ENCODE measurements at regions not wholly inside any gene's neighbourhood (a gene's known extent, or its start where the extent isn't known, plus 50 kb on each side); places are given as distances from the start of the nearest gene placed in this dataset.

DNA sequence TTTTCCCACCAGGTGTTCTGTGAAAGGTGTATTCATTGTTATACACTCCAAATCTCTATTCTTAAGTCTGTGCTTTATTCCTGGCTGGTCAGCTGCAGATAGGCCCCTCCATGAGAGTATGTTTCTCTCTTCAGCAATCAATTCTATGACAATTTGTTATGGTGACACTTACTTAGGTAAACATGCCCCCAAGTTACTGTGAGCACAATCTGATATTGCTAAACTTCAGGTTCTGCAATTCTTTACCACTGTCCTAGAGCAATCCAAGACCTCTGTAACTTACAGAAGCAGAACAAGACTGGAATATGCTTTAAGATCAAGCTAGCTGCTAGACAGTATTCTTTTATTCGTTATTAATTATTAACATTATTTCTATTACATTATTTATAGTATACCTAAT is 391.9 kb downstream of the FRK start:
- H3K79me2 ChIP-seq (ENCODE audit: insufficient read depth, low read length) = no peaks in the 10 kb centered on the region
- peaks cover 14% of the 10 kb centered on the region; the same call in 1 of the 2 replicates for H3K27me3 ChIP-seq (ENCODE audit: insufficient read depth, low read length)
- BruUV-seq (replicated peaks) = no TSS peak
- intact Hi-C loops (cut with micrococcal nuclease) = no loop called here
- no peaks in the 10 kb centered on the region for H4K20me1 ChIP-seq (ENCODE audit: insufficient read depth)
- no peak overlapping the region for H3K4me3 ChIP-seq (replicated peaks in 1 of 2; ENCODE audit: low read depth in 1 of 2, low read length in 2 of 2)
- no peaks in the 10 kb centered on the region for H3K9me3 ChIP-seq (ENCODE audit: control insufficient read depth in 1 of 2, insufficient read depth in 1 of 2, low read depth in 1 of 2, low read length in 2 of 2)
- ChIA-PET POLR2A (no interaction called here), CTCF (no interaction called here), RAD21 (ENCODE audit: low non-redundant PET in 1 of 2, low total read pairs in 2 of 2, uncharacterized antibody in 2 of 2, unreplicated experiment in 2 of 2) (no interaction called here)
- H3K4me1 ChIP-seq (ENCODE audit: control insufficient read depth in 1 of 2, insufficient read depth in 2 of 2, low read length in 2 of 2) = no peaks in the 10 kb centered on the region
- no peak overlapping the region for H3K9ac ChIP-seq (ENCODE audit: low read length)
- no peak overlapping the region for H3K4me2 ChIP-seq (ENCODE audit: low read length)
- DNase-seq (ENCODE audit: low read depth, low spot score) = no peak
- TF ChIP-seq FOSL1 (IDR thresholded peaks at IDR 0.05; ENCODE audit: low read depth) (no peak), TCF7L2 (IDR thresholded peaks at IDR 0.05; ENCODE audit: borderline replicate concordance, extremely low read depth, insufficient read depth, insufficient read length) (no peak), EGR1 (IDR thresholded peaks at IDR 0.05; ENCODE audit: low read depth) (no peak), POLR2AphosphoS5 (IDR thresholded peaks at IDR 0.05; ENCODE audit: low read depth, low read length) (no peak)
- TF ChIP-seq, protein P1, sequence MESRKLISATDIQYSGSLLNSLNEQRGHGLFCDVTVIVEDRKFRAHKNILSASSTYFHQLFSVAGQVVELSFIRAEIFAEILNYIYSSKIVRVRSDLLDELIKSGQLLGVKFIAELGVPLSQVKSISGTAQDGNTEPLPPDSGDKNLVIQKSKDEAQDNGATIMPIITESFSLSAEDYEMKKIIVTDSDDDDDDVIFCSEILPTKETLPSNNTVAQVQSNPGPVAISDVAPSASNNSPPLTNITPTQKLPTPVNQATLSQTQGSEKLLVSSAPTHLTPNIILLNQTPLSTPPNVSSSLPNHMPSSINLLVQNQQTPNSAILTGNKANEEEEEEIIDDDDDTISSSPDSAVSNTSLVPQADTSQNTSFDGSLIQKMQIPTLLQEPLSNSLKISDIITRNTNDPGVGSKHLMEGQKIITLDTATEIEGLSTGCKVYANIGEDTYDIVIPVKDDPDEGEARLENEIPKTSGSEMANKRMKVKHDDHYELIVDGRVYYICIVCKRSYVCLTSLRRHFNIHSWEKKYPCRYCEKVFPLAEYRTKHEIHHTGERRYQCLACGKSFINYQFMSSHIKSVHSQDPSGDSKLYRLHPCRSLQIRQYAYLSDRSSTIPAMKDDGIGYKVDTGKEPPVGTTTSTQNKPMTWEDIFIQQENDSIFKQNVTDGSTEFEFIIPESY (IDR thresholded peaks at IDR 0.05; ENCODE audit: extremely low read depth, insufficient replicate concordance, low read length) = no peak
- ATAC-seq = no peak
- H3K27ac ChIP-seq (ENCODE audit: low read depth, low read length) = no peak overlapping the region
- no peak overlapping the region for H2AFZ ChIP-seq (ENCODE audit: low read depth, low read length, poor library complexity, severe bottlenecking)
- H3K36me3 ChIP-seq (ENCODE audit: control insufficient read depth in 1 of 2, insufficient read depth in 2 of 2, low read length in 2 of 2) = no peaks in the 10 kb centered on the region
- no peaks in the 10 kb centered on the region for H3K9me2 ChIP-seq (ENCODE audit: insufficient read depth)

DNA sequence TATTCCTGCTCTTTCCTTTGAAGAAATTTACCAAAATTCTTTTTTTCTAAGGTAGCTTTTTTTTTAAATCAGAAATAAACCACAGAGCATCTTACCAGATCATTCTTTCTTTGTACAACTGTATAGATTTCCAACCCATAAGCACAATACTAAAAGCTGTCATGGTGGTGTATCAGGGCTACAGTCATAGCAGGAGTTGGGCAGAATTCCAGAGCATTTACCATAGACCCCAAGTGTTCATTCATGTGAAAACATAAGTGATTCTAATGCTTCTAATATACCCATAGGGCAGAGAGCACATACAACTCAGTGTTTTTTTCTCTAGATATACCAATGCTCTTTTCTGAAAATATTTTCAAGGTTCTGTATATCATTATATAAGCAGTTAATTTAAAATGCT is 392.5 kb downstream of the FRK start:
- H3K36me3 ChIP-seq (ENCODE audit: control insufficient read depth in 1 of 2, insufficient read depth in 2 of 2, low read length in 2 of 2) = no peaks in the 10 kb centered on the region
- intact Hi-C loops (cut with micrococcal nuclease) = no loop called here
- H3K9me2 ChIP-seq (ENCODE audit: insufficient read depth) = no peaks in the 10 kb centered on the region
- H4K20me1 ChIP-seq (ENCODE audit: insufficient read depth) = no peaks in the 10 kb centered on the region
- ATAC-seq (no peak), DNase-seq (ENCODE audit: low read depth, low spot score) (no peak)
- ChIA-PET POLR2A (no interaction called here), CTCF (no interaction called here), RAD21 (ENCODE audit: low non-redundant PET in 1 of 2, low total read pairs in 2 of 2, uncharacterized antibody in 2 of 2, unreplicated experiment in 2 of 2) (no interaction called here)
- H3K9me3 ChIP-seq (ENCODE audit: control insufficient read depth in 1 of 2, insufficient read depth in 1 of 2, low read depth in 1 of 2, low read length in 2 of 2) = no peaks in the 10 kb centered on the region
- H3K4me2 ChIP-seq (ENCODE audit: low read length) = no peak overlapping the region
- H3K27ac ChIP-seq (ENCODE audit: low read depth, low read length) = no peak overlapping the region
- H3K79me2 ChIP-seq (ENCODE audit: insufficient read depth, low read length) = no peaks in the 10 kb centered on the region
- TF ChIP-seq EZH2 (IDR thresholded peaks at IDR 0.05) (no peak), POLR2A (IDR thresholded peaks at IDR 0.05; ENCODE audit: borderline replicate concordance, extremely low read depth, insufficient read depth, insufficient read length) (no peak)
- H2AFZ ChIP-seq (ENCODE audit: low read depth, low read length, poor library complexity, severe bottlenecking) = no peak overlapping the region
- peaks cover 9% of the 10 kb centered on the region; the same call in 1 of the 2 replicates for H3K27me3 ChIP-seq (ENCODE audit: insufficient read depth, low read length)
- no TSS peak for BruUV-seq (replicated peaks)
- H3K9ac ChIP-seq (ENCODE audit: low read length) = no peak overlapping the region
- no peak overlapping the region for H3K4me3 ChIP-seq (replicated peaks in 1 of 2; ENCODE audit: low read depth in 1 of 2, low read length in 2 of 2)
- H3K4me1 ChIP-seq (ENCODE audit: control insufficient read depth in 1 of 2, insufficient read depth in 2 of 2, low read length in 2 of 2) = no peaks in the 10 kb centered on the region
